ENCODE measurements at regions not wholly inside any gene's neighbourhood (a gene's known extent, or its start where the extent isn't known, plus 50 kb on each side); places are given as distances from the start of the nearest gene placed in this dataset.

DNA sequence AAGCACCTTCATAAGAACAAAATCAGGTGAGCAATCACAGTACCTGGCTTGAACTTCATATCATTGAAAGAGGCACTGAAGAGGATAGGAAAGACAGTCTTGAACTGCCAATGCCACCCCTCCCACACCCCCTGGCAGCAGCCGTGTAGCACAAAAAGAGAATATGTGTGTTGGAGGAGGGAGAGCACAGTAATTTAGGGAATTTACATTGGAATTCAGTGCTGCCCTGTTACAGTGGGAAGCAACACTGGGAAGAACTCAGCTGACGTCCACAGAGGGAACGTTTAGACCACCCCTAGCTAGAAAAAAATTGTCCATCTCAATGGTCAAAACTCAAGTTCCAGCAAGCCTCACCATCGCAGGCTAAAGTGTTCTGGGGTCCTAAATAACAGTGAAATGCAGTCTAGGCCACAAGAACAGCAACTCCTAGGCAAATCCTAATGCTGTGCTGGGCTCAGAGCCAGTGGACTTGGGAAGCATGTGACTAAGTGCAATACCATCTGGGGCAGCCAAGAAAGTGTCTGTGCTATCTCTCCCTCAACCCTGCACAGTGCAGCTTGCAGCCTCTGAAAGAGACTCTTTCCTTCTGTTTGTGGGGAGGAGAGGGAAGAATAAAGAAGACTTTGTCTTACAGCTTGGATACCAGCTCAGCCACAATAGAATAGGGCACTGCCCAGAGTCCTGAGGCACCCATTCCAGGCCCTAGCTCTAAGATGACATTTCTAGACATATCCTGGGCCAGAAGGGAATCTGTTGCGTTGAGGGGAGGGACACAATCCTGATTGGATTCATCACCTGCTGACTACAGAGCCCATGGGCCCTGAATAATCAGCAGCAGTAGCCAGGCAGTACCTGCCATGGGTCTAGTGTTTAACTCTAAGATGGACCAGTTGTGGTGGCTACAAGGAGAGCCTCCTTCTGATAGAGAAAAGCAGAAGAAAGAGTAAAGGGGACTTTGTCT is 62.1 kb upstream of the VLDLR start:
- DNase-seq, result peak; percentile 43
- Histone ChIP-seq H3K36me3 (no peaks in the 10 kb centered on the region), H3K9me3 (no peaks in the 10 kb centered on the region), H3K4me1 (peaks cover 8 to 15% (median 11%) of the 10 kb centered on the region in 4 donors), H3K27me3 (no peaks in the 10 kb centered on the region), H3K27ac (peak overlapping the region in 3 of 4 donors; percentile 42 to 57 (median 50)), H3K4me3 (no peak overlapping the region)
- TF ChIP-seq POLR2A (IDR thresholded peaks at IDR 0.05), result no peak
- no peak for TF ChIP-seq POLR2AphosphoS5 (IDR thresholded peaks at IDR 0.05)
- no peak for TF ChIP-seq EP300 (IDR thresholded peaks at IDR 0.05; ENCODE audit: low read depth)
- TF ChIP-seq, protein P1, sequence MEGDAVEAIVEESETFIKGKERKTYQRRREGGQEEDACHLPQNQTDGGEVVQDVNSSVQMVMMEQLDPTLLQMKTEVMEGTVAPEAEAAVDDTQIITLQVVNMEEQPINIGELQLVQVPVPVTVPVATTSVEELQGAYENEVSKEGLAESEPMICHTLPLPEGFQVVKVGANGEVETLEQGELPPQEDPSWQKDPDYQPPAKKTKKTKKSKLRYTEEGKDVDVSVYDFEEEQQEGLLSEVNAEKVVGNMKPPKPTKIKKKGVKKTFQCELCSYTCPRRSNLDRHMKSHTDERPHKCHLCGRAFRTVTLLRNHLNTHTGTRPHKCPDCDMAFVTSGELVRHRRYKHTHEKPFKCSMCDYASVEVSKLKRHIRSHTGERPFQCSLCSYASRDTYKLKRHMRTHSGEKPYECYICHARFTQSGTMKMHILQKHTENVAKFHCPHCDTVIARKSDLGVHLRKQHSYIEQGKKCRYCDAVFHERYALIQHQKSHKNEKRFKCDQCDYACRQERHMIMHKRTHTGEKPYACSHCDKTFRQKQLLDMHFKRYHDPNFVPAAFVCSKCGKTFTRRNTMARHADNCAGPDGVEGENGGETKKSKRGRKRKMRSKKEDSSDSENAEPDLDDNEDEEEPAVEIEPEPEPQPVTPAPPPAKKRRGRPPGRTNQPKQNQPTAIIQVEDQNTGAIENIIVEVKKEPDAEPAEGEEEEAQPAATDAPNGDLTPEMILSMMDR (IDR thresholded peaks at IDR 0.05), result no peak
- intact Hi-C loops (cut with DNase I; ENCODE audit: low total_unique reads) (no loop called here), in situ Hi-C loops (cut with MboI; ENCODE audit: low pct_ligation_motif_present in 1 of 4, low pct_unique_long_range_greater_than_20kb in 1 of 4, low sequenced_read_pairs in 3 of 4) (loop anchor here in 1 of 4 donors (10.0 kb wide), 1 partner anchor 55 kb away; no protein-coding TSS in a partner anchor)
- 61 to 67% methylated on average over 3 to 5 of the region's 5 CpGs for WGBS, 2 donors (ENCODE audit: low coverage in 1 of 2)

GRCh38 chr9:2560180-2560579 is 61.4 kb upstream of the VLDLR start:
- H3K27me3 ChIP-seq, result no peaks in the 10 kb centered on the region
- intact Hi-C loops (cut with DNase I; ENCODE audit: low total_unique reads) (no loop called here), in situ Hi-C loops (cut with MboI; ENCODE audit: low pct_ligation_motif_present in 1 of 4, low pct_unique_long_range_greater_than_20kb in 1 of 4, low sequenced_read_pairs in 3 of 4) (loop anchor here in 1 of 4 donors (10.0 kb wide), 1 partner anchor 55 kb away; no protein-coding TSS in a partner anchor)
- no peak for DNase-seq
- no peaks in the 10 kb centered on the region for H3K9me3 ChIP-seq
- no peak overlapping the region for H3K4me3 ChIP-seq
- H3K36me3 ChIP-seq, result no peaks in the 10 kb centered on the region
- H3K4me1 ChIP-seq, result peaks cover 8 to 15% (median 11%) of the 10 kb centered on the region in 4 donors
- no peak for TF ChIP-seq POLR2AphosphoS5 (IDR thresholded peaks at IDR 0.05)
- TF ChIP-seq, protein P1 (IDR thresholded peaks at IDR 0.05), result no peak
- TF ChIP-seq EP300 (IDR thresholded peaks at IDR 0.05; ENCODE audit: low read depth), result no peak
- no peak for TF ChIP-seq POLR2A (IDR thresholded peaks at IDR 0.05)
- H3K27ac ChIP-seq, result peak overlapping the region in 2 of 4 donors; percentile 50 to 57

GRCh38 chr9:2565676-2566340 is 55.8 kb upstream of the VLDLR start:
- intact Hi-C loops (cut with DNase I; ENCODE audit: low total_unique reads), result no loop called here
- TF ChIP-seq, protein P1 (IDR thresholded peaks at IDR 0.05), result no peak
- TF ChIP-seq EP300 (IDR thresholded peaks at IDR 0.05; ENCODE audit: low read depth) (no peak), POLR2AphosphoS5 (IDR thresholded peaks at IDR 0.05) (no peak)
- Histone ChIP-seq H3K36me3 (no peaks in the 10 kb centered on the region), H3K4me3 (no peak overlapping the region), H3K9me3 (no peaks in the 10 kb centered on the region), H3K4me1 (peaks cover 0 to 22% (median 13%) of the 10 kb centered on the region in 4 donors), H3K27me3 (no peaks in the 10 kb centered on the region), H3K27ac (no peak overlapping the region)
- in situ Hi-C loops (cut with MboI; ENCODE audit: low pct_ligation_motif_present in 1 of 4, low pct_unique_long_range_greater_than_20kb in 1 of 4, low sequenced_read_pairs in 3 of 4), result loop anchor here in 1 of 4 donors (10.0 kb wide), 1 partner anchor 61 kb away; no protein-coding TSS in a partner anchor
- DNase-seq, result no peak
- 89 to 93% methylated on average over 6 of the region's 6 CpGs for WGBS, 2 donors (ENCODE audit: low coverage in 1 of 2)

GRCh38 chr9:2567922-2568321 is 53.7 kb upstream of the VLDLR start:
- in situ Hi-C loops (cut with MboI; ENCODE audit: low pct_ligation_motif_present in 1 of 4, low pct_unique_long_range_greater_than_20kb in 1 of 4, low sequenced_read_pairs in 3 of 4), result loop anchor here in 1 of 4 donors (10.0 kb wide), 1 partner anchor 63 kb away; no protein-coding TSS in a partner anchor

More at GRCh38 chr9:2567922-2568321, 53.7 kb upstream of the VLDLR start:
- Histone ChIP-seq H3K4me3 (no peak overlapping the region), H3K27ac (peak overlapping the region; percentile 15 to 61 (median 41)), H3K9me3 (no peaks in the 10 kb centered on the region), H3K36me3 (no peaks in the 10 kb centered on the region), H3K4me1 (peaks cover 8 to 33% (median 20%) of the 10 kb centered on the region in 4 donors), H3K27me3 (no peaks in the 10 kb centered on the region)
- intact Hi-C loops (cut with DNase I; ENCODE audit: low total_unique reads), result no loop called here
- peak; percentile 11 for DNase-seq
- TF ChIP-seq, protein P1 (IDR thresholded peaks at IDR 0.05), result no peak
- peak in 1 of 3 donors; percentile 35 for TF ChIP-seq POLR2AphosphoS5 (IDR thresholded peaks at IDR 0.05)

Measured in transverse colon (tissue), 4 donors.